ENCODE measurements at regions not wholly inside any gene's neighbourhood (a gene's known extent, or its start where the extent isn't known, plus 50 kb on each side); places are given as distances from the start of the nearest gene placed in this dataset.
"Not testable (repeated sequence)": the region's sequence is repeated elsewhere in the genome, so short reads cannot be mapped to it uniquely, and the experiment has no call there.

DNA sequence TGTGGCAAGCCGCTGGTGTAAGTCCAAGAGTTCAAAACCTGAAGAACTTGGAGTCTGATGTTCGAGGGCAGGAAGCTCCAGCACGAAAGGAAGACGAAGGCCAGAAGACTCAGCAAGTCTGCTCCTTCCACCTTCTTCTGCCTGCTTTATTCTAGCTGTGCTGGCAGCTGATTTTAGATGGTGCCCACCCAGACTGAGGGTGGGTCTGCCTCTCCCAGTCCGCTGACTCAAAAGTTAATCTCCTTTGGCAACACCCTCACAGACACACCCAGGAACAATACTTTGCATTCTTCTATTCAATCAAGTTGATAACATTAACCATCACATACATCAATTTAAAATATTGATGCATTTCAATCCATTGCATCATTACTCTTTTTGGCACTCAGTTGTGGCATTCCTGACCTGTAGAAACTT lies 373.1 kb downstream of the CDH10 start:
- DNase-seq, result not testable (repeated sequence)

DNA sequence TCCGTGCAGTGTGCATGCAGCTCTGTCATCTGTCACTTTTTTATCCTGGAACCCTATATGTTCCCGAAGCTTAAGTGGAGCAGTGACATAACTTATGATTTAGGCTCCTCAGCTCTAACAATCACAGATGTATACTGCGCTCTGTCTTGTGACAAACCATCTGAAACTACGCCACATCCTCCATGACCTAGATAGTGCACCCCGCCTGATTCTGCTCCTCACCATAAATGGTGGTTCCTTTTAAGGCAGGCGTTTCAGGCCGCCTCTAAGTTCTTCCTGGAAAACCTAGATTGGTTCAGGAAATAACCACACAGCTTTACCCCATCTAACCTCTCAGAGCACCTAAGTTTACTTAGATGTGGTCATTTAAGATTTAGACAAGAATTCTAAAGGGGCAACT lies 372.0 kb downstream of the CDH10 start:
- DNase-seq, result no peak

DNA sequence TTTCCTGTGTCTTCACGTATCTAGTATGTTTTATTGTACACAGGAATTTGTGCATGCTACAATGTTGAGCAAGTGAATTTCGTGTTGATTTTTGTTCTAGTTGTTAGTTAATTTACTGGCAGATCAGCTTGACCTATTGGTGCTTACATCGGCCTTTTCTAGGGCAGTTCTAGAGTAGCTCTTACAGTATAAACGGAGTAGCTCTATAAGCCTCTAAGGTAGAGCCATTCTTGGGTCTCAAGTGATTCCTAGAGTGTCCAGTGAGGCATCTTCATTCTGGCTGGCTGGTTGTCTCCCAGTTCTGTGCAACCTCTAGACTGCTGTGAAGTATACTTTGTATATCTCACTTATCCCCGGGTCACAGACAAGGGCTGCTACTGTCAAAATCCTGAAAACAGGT lies 364.6 kb downstream of the CDH10 start:
- no peak for DNase-seq

DNA sequence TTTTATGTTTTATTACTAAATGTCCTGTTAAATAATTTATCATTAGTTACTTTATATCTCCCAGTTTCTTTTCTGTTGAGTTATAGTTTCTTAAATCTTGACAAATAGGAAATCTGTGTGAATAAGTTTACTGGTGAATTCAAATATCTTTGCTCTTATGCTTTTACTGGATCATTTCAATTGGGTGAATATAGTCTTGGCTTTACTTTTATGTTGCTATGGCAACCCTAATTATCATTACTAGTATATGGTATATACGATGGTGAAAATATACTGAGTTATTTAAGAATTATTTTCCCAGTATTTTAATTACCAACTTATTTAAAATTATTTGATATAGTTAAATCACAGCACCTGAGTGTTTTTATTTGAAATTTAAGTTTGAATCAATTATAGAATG lies 363.0 kb downstream of the CDH10 start:
- DNase-seq, result no peak

DNA sequence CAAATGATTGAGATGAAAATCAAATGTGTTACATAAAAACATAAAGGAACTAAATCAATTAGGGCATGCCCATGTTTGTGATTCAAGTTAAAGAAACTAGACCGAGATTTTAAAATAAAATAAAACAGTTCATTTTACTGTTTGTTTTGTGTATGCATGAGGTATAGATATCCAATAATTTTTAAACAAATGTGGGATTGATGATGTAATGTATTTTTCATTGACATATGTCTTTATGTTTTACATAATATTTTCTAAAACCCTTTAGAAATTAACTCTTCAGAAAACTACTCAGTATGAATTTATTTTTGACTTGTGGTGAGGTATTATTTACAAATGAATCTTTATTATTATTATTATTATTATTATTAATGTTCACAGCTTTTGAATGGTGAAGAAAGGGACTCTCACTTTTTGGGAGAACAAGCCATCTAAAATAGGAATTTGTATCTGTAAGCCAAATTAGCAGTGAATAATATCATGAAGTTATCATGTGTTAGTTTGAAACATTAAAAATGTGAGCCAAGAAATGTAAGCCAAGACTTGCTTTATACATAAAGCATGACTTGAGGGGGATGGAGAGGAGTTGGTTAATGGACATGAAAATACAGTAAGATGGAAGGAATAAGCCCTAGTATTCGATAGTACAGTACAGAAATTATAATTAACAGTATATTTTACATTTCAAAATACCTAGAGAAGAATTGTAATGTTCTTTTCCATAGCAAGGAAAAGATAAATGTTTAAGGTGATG lies 355.0 kb downstream of the CDH10 start:
- DNase-seq, result no peak

DNA sequence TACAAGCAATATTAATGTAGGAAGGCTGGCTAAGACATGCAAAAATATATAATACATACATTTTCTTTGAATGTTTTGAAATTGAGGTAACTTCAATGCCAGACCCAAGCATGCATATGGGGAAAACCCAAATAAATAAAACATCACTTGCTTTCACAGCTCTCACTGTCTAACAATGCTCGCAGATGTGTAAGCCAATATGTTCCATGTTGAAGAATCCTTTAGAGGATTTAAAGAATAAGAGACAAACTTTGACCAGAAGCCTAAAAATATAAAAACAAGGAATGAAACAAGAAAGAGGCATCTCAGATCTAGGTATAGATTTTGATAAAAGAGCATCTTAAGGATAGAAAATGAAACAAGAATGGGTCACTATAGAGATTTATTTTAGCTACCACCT lies 354.2 kb downstream of the CDH10 start:
- no peak for DNase-seq

DNA sequence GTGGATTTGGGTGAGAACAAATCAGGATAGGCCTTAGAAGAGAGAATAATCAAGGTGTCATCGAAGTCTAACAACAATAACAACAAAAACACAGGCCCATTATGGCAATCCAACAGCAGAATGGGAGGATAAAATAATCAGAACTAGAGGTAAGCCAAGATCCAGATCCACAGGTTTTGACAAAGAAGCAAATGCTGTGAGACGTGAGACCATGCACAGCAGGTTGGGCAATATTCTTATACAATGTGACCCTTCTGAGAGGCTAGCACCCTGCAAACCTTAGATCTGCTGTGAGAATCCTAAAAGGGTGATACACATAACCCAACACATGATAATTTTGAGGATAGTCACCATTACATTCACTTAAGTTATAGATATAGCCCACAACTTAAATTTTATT lies 352.9 kb downstream of the CDH10 start:
- DNase-seq, result no peak

DNA sequence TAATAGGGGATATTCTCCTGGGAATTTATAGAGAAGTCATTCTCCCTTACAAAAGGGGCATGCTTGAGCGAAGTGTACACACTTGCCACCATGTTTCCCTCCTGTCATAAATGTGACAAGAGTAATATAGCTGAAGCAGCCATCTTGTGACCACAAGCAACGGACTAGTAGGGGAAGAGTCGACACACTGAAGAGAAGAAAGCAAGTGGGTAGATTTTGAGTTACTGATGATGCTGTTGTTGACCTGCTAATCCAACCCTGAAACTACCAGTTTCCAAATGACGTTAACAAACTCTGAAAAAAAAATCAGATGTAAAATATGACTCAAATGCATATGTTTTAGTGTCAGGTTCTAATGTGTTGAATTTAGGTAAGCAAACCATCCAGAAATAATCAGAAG lies 350.4 kb downstream of the CDH10 start:
- DNase-seq, result no peak

DNA sequence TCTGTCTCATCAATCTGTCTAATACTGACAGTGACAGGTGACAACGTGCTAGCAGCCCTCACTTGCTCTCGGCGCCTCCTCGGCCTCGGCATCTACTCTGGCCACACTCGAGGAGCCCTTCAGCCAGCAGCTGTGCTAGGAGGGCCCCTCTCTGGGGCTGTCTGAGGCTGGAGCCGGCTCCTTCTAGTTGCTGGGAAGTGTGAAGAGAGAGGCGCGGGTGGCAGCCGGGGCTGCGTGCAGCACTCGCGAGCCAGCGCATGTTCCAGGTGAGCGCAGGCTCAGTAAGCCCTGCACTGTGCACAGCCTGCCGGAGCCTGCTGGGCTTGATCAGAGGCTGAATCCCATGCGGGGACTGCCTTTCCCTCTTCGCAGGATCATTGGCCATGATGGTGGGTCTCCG lies 330.7 kb downstream of the CDH10 start:
- no peak for DNase-seq

DNA sequence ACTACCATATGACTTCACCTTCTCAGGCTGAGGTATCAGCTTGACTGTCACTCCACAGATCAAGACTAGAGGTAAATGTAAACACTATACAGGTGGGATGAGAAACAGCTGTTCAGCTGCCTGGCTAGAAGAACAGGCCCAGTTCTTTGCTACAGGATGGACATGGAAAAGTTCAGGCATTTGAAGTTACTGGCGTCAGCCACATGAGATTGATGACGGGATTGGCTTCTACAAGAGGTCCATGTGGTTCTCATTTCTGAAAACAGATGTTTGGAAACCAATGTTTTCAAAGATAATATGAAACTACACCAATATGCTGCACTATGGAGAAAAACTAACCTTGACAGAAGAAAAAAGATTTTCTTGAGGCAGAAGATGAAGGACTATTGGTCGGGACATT lies 324.1 kb downstream of the CDH10 start:
- DNase-seq, result no peak

DNA sequence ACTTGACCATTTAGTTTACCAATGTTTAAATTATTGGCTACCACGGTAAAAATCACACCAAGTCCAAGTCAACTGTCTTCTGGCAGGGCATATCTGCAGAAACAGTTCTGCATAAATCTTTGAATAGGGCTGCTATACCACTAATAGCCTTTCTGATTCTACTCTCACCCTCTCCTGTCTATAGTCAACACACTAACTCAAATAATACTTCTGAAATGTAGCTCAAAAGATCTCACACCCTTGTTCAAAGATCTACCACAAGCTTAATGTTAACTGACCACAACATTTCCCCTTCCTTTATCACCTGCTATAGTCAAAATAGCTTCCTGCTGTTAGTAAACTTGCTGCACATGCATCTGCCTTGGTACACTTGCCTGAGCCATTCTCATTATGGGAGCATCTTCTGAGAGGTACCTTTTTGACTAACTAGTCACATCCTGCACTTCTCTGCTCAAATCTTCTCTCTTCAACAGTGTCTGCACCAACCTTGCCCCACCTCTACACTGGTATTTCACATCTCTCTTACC lies 319.4 kb downstream of the CDH10 start:
- no peak for DNase-seq

DNA sequence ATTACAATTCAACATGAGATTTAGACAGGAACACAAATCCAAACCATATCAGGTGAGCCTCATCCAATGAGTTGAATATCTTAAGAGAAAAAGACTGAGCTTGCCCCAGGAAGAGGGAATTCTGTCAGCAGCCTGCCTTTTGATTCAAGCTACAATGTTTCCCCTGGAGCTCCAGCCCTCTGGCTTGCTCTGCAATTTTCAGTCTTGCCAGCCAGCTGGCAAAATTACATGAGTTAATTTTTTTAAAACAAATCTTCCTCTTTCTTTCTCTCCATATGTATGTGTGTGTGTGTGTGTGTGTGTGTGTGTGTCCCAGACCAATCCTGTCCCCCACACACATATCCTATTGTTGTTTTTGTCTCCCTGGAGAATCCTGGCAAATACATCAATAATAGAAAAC lies 313.2 kb downstream of the CDH10 start:
- DNase-seq, result no peak

DNA sequence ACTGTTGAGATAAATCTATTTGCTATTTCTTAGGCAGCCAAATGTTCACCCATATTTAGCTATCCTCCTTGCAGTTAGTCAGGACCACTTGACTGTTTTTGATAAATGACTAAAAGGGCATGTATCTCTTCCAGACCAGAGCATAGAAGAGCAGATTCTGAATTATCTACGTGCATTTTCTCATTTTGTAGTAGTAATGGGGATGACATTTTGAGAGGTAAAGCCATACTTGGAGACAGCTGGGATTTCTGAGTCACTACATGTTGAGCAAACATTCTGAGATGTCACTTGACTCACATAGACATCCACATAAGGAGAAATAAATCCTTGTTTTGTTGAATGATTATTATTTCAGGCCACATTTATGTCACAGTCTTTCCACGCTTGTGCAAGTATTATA lies 297.6 kb downstream of the CDH10 start:
- DNase-seq, result peak; percentile 89

DNA sequence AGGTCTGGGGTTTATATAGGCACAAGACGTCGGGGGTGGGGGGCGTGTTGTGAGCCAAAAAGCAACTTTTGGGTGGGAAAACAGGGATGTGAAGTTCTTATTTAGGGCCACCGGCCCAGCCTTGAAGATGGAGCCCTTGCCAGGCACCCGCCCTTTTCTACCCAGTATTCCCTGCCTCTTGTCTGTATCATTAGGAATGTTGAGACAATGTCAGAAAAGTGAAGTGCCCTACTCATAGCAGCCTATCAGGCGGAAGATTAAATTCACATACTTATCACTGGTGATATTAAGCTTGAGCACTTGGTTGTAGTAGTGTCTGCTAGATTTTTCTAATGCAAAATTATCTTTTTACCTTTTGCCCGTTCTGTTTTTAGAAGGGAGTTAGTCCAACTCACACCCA lies 293.5 kb downstream of the CDH10 start:
- no peak for DNase-seq

DNA sequence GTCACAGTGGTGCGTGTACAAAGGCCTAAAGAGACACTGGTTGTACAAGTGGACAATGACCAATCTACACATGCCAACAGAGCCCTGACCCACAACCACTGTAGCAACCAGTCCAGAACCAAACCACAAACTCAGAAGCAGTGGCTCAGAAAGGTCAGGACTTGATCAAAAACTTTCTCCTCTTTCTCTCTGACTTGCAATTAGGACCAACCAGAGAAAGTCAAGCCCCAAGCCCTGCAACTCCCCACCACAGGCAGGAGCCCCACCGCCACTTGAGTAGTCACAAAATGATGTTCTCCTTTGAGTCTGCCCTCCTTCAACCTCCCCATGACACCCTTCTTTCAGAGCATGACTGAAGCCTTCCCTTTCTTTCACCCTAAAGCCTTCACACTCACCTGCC lies 291.8 kb downstream of the CDH10 start:
- DNase-seq, result no peak

DNA sequence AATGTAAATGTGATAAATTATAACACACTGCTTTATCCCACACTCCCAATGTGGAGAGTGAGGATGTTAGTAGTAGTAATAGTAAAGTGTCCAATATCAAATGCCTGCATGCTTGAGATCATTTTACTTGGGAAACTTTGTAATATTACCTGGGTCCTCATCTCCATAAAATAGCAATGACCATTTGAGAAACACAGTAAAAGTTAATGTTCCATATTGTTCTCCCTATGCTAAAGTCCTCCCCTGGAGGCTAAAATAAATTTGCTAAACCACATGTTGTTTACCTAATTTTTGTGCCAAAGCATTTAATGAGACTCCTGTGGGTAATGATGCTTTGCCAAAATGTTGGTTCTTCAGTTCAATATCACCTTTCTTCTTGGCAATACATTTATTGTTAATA lies 291.2 kb downstream of the CDH10 start:
- no peak for DNase-seq

DNA sequence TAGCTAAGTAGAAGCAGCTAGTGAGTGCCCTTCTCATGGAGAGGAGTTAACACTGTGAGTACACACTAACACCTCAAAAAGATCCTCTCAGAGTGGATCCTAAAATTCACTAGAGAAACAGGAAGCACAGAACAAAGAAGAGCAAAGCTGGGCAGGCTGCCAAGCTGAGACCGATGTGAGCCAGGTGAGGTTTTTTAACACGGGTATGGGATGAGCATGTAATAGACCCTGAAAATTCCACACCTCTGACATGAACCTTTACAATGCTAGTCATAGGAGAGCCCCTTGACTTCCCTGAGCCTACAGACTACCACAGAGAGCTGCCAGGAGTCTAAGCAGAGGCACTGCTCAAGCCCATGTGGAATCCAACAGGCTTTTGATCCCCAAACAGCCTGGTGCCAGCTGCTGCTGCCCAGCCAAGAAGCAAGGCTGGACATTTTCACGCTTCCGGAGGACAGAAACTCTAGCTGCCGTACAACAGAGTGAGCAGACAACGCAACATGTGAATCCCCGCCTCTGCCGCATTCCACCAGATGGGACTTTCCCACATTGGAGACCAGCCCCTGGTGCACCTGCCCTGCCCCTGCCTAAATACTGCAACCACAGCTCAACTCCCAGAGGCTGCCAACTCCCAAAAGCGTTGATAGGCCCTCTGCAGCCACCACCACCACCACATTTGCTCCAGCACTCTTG lies 280.8 kb downstream of the CDH10 start:
- DNase-seq, result peak; percentile 97

DNA sequence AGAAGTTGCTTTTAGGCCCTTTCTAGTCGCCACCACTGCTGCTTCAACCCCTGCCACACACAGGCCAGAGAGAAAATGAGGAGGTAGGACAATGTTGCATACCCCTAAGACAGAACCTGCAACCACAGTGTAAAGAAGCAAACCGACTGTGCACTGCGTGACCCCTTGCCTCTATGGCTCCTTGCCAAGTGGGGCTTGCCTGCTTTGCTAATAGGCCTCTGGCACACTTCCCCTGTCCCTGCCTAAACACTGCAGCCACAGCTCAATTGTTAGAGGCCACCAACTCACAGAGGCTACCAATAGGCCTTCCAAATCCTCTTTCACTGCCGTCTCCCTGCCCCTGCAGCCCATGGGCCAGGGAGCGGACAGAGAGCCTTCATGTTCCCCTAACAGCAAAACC lies 280.1 kb downstream of the CDH10 start:
- peak; percentile 67 for DNase-seq

DNA sequence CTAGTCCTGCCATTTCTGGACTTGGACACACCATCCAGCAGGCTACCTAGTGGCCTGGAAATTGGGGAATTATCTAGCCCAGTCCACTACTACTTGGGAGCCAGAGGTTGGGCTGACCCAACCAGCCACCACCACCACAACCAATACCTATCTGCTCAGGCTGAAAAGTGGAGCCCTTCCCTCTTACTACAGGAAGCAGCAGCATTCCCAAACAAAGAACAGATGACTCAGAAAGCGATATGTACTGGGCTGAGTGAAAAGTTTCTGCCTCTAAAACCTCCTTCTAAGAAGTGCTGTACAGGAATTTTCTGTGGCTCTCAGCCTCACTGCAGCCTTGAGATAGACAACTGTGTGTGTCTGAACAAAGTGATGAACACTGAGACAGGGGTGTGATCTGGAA lies 279.4 kb downstream of the CDH10 start:
- DNase-seq, result no peak

DNA sequence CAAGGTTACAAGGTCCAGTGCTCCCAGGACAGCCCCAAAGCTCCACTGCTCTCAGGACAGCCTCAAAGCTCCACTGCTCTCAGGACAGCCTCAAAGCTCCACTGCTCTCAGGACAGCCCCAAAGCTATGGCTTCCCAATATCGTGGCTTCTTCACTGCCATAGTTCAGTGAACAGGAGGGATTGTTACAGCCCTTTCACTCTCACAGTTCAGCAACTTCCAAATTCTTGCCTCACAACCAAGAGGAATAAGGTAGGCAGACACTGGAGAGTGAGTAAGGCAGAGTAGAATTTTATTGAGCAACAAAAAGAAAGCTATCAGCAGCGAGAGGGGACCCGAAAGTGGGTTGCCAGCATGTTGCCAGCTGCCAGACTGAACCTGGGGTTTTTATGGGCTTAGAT lies 277.6 kb downstream of the CDH10 start:
- DNase-seq, result no peak

DNA sequence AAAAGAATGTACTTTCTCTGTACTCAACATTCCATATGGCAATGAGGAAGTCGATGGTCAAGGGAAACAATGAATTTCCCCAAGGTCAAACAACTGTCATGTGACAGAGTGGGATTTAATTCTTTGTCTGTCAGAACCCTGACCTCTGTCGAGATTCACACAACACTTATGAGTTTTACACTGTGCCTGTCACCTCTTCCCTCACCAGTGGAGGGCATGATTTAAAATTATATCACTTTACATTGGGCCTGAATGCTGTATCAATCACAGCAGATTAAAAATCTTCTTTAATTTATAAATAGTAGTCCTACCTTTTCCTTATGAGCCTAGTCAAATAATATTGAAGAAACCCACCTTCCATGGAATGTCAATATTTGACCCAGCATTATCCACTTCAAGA lies 276.7 kb downstream of the CDH10 start:
- no peak for DNase-seq

DNA sequence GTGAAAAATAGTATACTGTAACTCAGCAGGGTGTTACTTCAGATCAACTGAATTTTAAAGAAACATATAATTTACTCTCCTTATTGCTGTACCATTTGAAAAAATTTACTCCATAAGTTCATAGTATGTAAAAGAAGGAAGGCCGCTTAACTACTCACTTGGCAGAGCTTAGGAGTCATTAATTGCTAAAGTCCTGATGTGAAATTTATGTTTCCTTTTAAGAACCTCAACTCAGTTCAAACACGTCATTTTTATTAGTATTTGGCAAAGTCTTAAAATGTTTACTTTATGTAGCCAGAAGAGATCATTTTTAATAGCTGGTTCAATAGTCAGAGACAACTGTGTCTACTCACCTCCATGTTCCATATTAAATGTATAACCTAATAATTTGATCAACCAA lies 268.6 kb downstream of the CDH10 start:
- DNase-seq, result no peak

DNA sequence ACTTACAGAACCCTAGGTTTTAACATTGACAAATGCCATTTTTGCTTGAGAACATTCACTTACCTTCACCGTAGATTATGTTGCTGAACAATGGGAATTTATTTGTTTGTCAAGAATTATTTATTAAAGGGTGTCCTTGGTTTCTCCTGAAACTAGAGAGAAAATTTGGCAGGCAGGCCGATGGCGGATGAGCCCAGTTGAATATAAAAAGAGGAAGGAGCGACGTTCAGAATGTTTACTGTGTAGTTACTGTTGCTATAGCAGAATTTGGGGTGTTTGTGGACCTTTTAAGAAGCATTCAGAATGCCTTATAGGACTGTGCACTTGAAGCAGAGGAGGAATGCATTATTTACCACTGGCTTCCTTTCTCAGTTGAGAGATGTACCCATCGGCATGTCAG lies 268.2 kb downstream of the CDH10 start:
- no peak for DNase-seq

DNA sequence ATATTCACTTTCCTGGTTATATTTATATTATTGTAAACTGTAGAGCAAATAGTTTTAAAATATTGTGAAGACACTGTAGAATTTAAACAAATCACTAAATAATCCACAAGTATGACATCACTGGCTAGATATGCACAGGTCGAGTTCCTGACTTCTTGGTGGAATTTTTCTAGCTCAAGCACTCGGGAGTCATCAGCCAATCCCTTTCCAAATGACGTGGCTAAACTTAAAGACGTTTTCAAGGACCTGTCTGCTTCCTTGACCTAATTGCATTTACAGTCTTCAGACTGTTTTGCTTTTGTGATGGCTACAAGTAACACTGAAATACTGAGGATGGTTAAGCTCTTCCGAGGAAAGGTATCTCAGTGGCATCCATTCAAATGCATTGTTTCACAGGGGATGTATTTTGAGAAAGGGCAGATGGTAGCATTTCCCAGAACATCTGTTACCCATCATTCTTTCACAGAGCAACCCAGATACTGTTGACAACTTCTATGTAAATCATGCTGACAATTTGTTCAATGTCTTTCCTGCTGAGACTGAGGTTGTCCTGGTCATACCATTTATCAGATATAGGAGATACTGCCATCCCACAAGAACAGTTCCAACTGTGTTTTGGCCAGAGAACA lies 262.8 kb downstream of the CDH10 start:
- peak; percentile 28 for DNase-seq

Data from SHP77 treated with DMSO at 0.1 percent for 48 hours (cell line).